ENCODE measurements at regions not wholly inside any gene's neighbourhood (a gene's known extent, or its start where the extent isn't known, plus 50 kb on each side); places are given as distances from the start of the nearest gene placed in this dataset.
"Not testable (repeated sequence)": the region's sequence is repeated elsewhere in the genome, so short reads cannot be mapped to it uniquely, and the experiment has no call there.

DNA sequence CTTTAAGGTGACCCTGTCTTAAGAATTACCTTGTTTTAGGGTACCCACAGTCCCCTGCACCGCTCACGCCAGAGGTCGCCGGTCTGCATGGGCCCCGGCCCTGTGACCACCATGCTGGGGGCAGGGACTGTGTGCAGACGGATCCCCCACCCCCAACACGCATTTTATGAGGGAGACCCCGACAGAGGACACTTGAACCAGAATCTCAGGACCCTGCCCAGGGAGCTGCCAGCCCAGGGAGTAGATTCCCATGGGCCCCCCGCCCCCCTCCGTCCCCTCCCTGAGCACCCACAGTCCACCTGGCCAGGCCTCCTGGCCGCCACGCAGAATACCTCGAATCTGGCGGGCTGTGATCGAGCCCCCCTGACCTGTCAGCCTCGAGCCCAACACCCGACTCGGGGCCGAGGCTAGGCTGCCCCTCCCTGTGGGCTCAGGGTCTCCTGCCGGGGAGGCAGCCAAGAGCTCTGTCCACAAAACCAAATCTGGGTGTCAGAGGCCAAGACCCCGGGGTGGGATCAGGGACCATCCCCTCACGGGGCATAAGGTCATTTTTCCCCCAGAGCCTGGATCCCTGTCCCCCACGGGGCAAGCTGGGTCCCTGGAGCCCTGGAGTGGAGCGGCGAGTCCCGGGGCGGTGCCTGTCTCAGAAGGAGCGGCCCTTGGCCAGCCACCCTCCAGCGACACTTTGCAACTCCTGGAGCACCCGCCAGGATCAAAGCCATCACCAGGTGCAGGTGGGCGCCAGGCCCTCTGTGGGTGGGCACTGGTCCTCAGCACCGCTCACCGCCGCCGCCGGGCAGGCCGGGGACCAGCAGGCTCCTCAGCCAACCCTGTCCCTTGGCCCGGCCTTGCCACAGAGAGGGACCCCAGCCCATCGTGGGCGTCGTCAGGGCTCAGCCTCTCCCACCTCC lies 155.8 kb upstream of the PKP2 start:
- Histone ChIP-seq H3K36me3 (no peaks in the 10 kb centered on the region), H3K4me1 (no peaks in the 10 kb centered on the region), H3K9me3 (no peaks in the 10 kb centered on the region), H3K4me3 (no peak overlapping the region), H3K27ac (no peak overlapping the region), H3K27me3 (no peaks in the 10 kb centered on the region)
- no peak for DNase-seq (ENCODE audit: extremely low spot score in 2 of 2)
- TF ChIP-seq POLR2A (IDR thresholded peaks at IDR 0.05) (no peak), POLR2AphosphoS5 (IDR thresholded peaks at IDR 0.05; ENCODE audit: insufficient read depth in 1 of 2, low read depth in 1 of 2) (no peak)
- TF ChIP-seq, protein P1, sequence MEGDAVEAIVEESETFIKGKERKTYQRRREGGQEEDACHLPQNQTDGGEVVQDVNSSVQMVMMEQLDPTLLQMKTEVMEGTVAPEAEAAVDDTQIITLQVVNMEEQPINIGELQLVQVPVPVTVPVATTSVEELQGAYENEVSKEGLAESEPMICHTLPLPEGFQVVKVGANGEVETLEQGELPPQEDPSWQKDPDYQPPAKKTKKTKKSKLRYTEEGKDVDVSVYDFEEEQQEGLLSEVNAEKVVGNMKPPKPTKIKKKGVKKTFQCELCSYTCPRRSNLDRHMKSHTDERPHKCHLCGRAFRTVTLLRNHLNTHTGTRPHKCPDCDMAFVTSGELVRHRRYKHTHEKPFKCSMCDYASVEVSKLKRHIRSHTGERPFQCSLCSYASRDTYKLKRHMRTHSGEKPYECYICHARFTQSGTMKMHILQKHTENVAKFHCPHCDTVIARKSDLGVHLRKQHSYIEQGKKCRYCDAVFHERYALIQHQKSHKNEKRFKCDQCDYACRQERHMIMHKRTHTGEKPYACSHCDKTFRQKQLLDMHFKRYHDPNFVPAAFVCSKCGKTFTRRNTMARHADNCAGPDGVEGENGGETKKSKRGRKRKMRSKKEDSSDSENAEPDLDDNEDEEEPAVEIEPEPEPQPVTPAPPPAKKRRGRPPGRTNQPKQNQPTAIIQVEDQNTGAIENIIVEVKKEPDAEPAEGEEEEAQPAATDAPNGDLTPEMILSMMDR (IDR thresholded peaks at IDR 0.05), result no peak
- intact Hi-C loops (cut with DNase I), result no loop called here

DNA sequence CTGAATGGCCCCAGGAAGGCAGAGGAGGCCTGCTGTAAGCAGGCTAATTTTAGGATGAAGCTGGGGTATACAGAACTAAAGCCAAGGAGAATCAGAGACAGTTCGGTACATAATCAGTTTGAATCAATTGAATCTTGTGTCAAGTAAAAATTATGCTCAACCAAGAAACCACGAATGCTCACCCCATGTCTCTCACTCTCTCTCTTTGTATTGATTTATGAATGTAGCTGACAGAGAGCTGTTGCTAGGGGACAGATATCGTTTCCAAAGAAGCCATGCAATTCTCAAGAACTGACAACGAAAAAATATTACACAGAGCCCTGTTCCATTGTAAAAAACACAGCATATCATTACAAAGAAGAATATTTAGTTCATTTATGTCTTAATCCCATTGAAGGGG lies 151.1 kb upstream of the PKP2 start:
- TF ChIP-seq POLR2AphosphoS5 (IDR thresholded peaks at IDR 0.05; ENCODE audit: insufficient read depth in 1 of 2, low read depth in 1 of 2), result no peak
- TF ChIP-seq, protein P1 (IDR thresholded peaks at IDR 0.05), result no peak
- TF ChIP-seq POLR2A (IDR thresholded peaks at IDR 0.05), result no peak
- no peaks in the 10 kb centered on the region for H3K9me3 ChIP-seq
- H3K36me3 ChIP-seq, result no peaks in the 10 kb centered on the region
- no peak overlapping the region for H3K27ac ChIP-seq
- no peak for DNase-seq (ENCODE audit: extremely low spot score in 2 of 2)
- no peaks in the 10 kb centered on the region for H3K27me3 ChIP-seq
- H3K4me3 ChIP-seq, result no peak overlapping the region
- no peaks in the 10 kb centered on the region for H3K4me1 ChIP-seq
- intact Hi-C loops (cut with DNase I), result no loop called here

DNA sequence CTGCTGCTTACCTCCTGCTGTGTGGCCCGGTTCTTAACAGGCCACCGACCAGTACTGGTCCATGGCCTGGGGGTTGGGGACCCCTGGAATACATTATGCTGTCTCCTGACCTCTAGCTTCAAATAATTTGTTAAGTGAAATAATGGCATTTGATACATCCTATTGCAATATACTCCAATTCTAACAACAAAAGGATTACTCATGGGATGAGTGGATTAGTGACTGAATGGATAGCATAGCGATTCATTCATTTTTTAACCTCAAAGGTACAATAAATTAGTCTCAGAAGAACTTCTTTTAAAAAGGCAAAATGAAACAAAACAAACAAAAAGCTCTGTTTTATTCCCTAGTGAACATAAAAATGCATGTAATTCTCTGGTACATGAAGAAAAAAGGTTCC lies 147.9 kb upstream of the PKP2 start:
- TF ChIP-seq, protein P1 (IDR thresholded peaks at IDR 0.05), result no peak
- TF ChIP-seq POLR2A (IDR thresholded peaks at IDR 0.05) (no peak), POLR2AphosphoS5 (IDR thresholded peaks at IDR 0.05; ENCODE audit: insufficient read depth in 1 of 2, low read depth in 1 of 2) (no peak)
- intact Hi-C loops (cut with DNase I), result no loop called here
- no peak for DNase-seq (ENCODE audit: extremely low spot score in 2 of 2)

DNA sequence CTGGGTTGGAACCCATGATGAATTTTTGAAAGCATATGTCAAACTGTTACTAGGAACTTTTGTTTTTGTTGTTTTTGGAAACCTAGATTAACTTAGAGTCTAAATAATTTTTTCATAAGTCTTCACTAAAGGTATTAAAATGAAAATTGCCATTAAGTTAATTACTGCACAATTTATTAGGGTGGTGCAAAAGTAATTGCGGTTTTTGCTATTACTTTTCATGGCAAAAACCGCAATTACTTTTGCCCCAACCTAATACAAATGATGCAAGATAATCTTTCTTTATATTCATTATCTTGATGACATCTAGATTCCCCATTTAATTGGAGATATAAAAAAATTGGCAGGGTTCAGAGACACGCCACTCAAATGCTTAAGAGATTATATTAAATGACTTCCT lies 145.0 kb upstream of the PKP2 start:
- no peaks in the 10 kb centered on the region for H3K9me3 ChIP-seq
- DNase-seq (ENCODE audit: extremely low spot score in 2 of 2), result no peak
- H3K4me3 ChIP-seq, result no peak overlapping the region
- H3K27me3 ChIP-seq, result no peaks in the 10 kb centered on the region
- intact Hi-C loops (cut with DNase I), result no loop called here
- TF ChIP-seq, protein P1 (IDR thresholded peaks at IDR 0.05), result no peak
- TF ChIP-seq POLR2AphosphoS5 (IDR thresholded peaks at IDR 0.05; ENCODE audit: insufficient read depth in 1 of 2, low read depth in 1 of 2), result no peak
- no peak for TF ChIP-seq POLR2A (IDR thresholded peaks at IDR 0.05)
- H3K4me1 ChIP-seq, result no peaks in the 10 kb centered on the region
- no peak overlapping the region for H3K27ac ChIP-seq
- no peaks in the 10 kb centered on the region for H3K36me3 ChIP-seq

More for the DNA sequence above, 147.9 kb upstream of the PKP2 start:
- Histone ChIP-seq H3K9me3 (no peaks in the 10 kb centered on the region), H3K27me3 (no peaks in the 10 kb centered on the region), H3K36me3 (no peaks in the 10 kb centered on the region), H3K4me1 (no peaks in the 10 kb centered on the region), H3K27ac (no peak overlapping the region), H3K4me3 (no peak overlapping the region)

DNA sequence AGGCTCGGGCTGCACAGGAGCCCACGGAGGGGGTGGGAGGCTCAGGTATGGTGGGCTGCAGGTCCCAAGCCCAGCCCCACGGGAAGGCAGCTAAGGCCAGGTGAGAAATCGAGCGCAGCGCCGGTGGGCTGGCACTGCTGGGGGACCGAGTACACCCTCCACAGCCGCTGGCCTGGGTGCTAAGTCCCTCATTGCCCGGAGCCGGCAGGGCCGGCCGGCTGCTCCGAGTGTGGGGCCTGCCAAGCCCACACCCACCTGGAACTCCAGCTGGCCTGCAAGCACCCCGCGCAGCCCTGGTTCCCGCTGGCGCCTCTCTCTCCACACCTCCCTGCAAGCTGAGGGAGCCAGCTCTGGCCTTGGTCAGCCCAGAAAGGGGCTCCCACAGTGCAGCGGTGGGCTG lies 137.4 kb upstream of the PKP2 start:
- DNase-seq (ENCODE audit: extremely low spot score in 2 of 2); H3K4me3 ChIP-seq; H3K27ac ChIP-seq; H3K36me3 ChIP-seq; intact Hi-C loops (cut with DNase I); H3K9me3 ChIP-seq; H3K4me1 ChIP-seq; H3K27me3 ChIP-seq: not testable (repeated sequence)
